DOHH2 (cell line): ENCODE measurements at regions not wholly inside any gene's neighbourhood (a gene's known extent, or its start where the extent isn't known, plus 50 kb on each side); places are given as distances from the start of the nearest gene placed in this dataset.

Source experiments
- EZH2phosphoT487 ChIP-seq: fragments of 200-600 bp; sonication (generic); IDR thresholded peaks from 2 replicates; pipeline ENCODE4 v1.6.1; 2017; ENCODE audit warnings: borderline replicate concordance, mild to moderate bottlenecking, antibody characterized with exemption, low read length, moderate library complexity, mixed read lengths
- TF ChIP-seq, protein P1 (sequence below): fragments of 200-600 bp; sonication (generic); IDR thresholded peaks from one replicate; pipeline ENCODE4 v1.5.1; 2014; ENCODE audit warnings: antibody characterized with exemption, mild to moderate bottlenecking, low read depth, low read length; ENCODE audit not compliant: poor library complexity, severe bottlenecking

- TF ChIP-seq, protein P1, sequence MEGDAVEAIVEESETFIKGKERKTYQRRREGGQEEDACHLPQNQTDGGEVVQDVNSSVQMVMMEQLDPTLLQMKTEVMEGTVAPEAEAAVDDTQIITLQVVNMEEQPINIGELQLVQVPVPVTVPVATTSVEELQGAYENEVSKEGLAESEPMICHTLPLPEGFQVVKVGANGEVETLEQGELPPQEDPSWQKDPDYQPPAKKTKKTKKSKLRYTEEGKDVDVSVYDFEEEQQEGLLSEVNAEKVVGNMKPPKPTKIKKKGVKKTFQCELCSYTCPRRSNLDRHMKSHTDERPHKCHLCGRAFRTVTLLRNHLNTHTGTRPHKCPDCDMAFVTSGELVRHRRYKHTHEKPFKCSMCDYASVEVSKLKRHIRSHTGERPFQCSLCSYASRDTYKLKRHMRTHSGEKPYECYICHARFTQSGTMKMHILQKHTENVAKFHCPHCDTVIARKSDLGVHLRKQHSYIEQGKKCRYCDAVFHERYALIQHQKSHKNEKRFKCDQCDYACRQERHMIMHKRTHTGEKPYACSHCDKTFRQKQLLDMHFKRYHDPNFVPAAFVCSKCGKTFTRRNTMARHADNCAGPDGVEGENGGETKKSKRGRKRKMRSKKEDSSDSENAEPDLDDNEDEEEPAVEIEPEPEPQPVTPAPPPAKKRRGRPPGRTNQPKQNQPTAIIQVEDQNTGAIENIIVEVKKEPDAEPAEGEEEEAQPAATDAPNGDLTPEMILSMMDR: no peak
- TF ChIP-seq EZH2phosphoT487: no peak
Observed at GRCh38 chr6:48826901-48827701, 636.0 kb downstream of the MMUT start.
